ENCODE measurements at regions not wholly inside any gene's neighbourhood (a gene's known extent, or its start where the extent isn't known, plus 50 kb on each side); places are given as distances from the start of the nearest gene placed in this dataset.
"Not testable (repeated sequence)": the region's sequence is repeated elsewhere in the genome, so short reads cannot be mapped to it uniquely, and the experiment has no call there.

DNA sequence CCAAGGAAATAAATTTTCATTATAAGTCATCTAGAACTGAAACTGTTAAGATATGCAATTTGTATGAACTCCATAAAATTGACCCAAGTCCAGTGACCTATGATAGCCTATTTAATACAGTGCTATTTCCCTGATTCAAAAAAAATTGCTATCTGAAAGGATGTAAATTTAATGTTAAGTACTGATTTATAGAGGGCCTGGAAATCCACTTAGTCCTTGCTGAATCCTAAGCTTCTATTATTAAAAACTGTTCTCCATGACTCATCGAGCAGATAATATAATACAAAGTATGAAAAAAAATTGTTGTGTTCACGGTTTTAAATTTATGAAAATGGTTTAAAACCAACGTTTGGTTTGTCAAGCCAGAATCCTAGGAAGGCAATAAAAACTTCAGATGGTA is 704.8 kb upstream of the AADAT start:
- no peak overlapping the region for H3K18ac ChIP-seq (ENCODE audit: low read length)
- H3K4me3 ChIP-seq (ENCODE audit: low read depth, low read length) = no peak overlapping the region
- no peak overlapping the region for H4K8ac ChIP-seq (ENCODE audit: low read depth, low read length)
- H3K14ac ChIP-seq (ENCODE audit: low read length) = no peak overlapping the region
- WGBS (ENCODE audit: extremely low coverage, insufficient coverage, insufficient read length) = no CpG with 5 or more reads among the region's 3 CpGs
- H3K27ac ChIP-seq (ENCODE audit: low read depth, low read length) = no peak overlapping the region
- no peak overlapping the region for H3K23ac ChIP-seq (ENCODE audit: low read length)
- H3K79me2 ChIP-seq (ENCODE audit: control insufficient read depth, insufficient read depth, low read length, poor library complexity) = no peaks in the 10 kb centered on the region
- no peak for DNase-seq
- H2AK5ac ChIP-seq (ENCODE audit: low read length) = no peak overlapping the region
- no peak overlapping the region for H4K12ac ChIP-seq (ENCODE audit: low read depth, low read length)
- H3K27me3 ChIP-seq (ENCODE audit: insufficient read depth, low read length) = no peaks in the 10 kb centered on the region
- H3K9ac ChIP-seq (ENCODE audit: low read length) = no peak overlapping the region
- H2BK12ac ChIP-seq (ENCODE audit: low read length) = no peak overlapping the region
- H3K79me1 ChIP-seq (ENCODE audit: low read length) = no peaks in the 10 kb centered on the region
- H3K4me2 ChIP-seq (ENCODE audit: low read length) = no peak overlapping the region
- no peaks in the 10 kb centered on the region for H3K9me3 ChIP-seq (ENCODE audit: insufficient read depth, low read depth, low read length)
- H3K4ac ChIP-seq (ENCODE audit: low read depth, low read length) = no peak overlapping the region
- H4K91ac ChIP-seq (ENCODE audit: low read depth, low read length) = no peak overlapping the region
- H2BK120ac ChIP-seq (ENCODE audit: insufficient read depth, low read length, poor library complexity) = no peak overlapping the region
- no peaks in the 10 kb centered on the region for H3K4me1 ChIP-seq (ENCODE audit: control insufficient read depth in 1 of 2, insufficient read depth in 2 of 2, low read length in 2 of 2)
- H2BK5ac ChIP-seq (ENCODE audit: low read depth, low read length, poor library complexity) = no peak overlapping the region
- H2AFZ ChIP-seq (ENCODE audit: insufficient read depth, low read length, poor library complexity) = no peak overlapping the region
- no peaks in the 10 kb centered on the region for H3K36me3 ChIP-seq (ENCODE audit: control insufficient read depth in 1 of 2, insufficient read depth in 2 of 2, low read length in 2 of 2)

DNA sequence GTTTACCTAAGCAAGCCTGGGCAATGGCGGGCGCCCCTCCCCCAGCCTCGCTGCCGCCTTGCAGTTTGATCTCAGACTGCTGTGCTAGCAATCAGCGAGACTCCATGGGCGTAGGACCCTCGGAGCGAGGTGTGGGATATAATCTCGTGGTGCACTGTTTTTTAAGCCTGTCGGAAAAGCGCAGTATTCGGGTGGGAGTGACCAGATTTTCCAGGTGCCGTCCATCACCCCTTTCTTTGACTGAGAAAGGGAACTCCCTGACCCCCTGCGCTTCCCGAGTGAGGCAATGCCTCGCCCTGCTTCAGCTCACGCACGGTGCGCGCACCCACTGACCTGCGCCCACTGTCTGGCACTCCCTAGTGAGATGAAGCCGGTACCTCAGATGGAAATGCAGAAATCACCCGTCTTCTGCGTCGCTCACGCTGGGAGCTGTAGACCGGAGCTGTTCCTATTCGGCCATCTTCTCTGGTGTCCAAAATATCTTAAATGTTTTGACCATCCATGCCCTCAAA is 698.8 kb upstream of the AADAT start:
- not testable (repeated sequence) for H3K27me3 ChIP-seq (ENCODE audit: insufficient read depth, low read length); H2BK120ac ChIP-seq (ENCODE audit: insufficient read depth, low read length, poor library complexity); H3K9ac ChIP-seq (ENCODE audit: low read length); H3K4me1 ChIP-seq (ENCODE audit: control insufficient read depth in 1 of 2, insufficient read depth in 2 of 2, low read length in 2 of 2); H3K79me2 ChIP-seq (ENCODE audit: control insufficient read depth, insufficient read depth, low read length, poor library complexity); H3K27ac ChIP-seq (ENCODE audit: low read depth, low read length); H3K36me3 ChIP-seq (ENCODE audit: control insufficient read depth in 1 of 2, insufficient read depth in 2 of 2, low read length in 2 of 2); H3K4me3 ChIP-seq (ENCODE audit: low read depth, low read length); H4K12ac ChIP-seq (ENCODE audit: low read depth, low read length); H2BK12ac ChIP-seq (ENCODE audit: low read length); H2AK5ac ChIP-seq (ENCODE audit: low read length); H3K4ac ChIP-seq (ENCODE audit: low read depth, low read length); H3K23ac ChIP-seq (ENCODE audit: low read length); DNase-seq; H4K91ac ChIP-seq (ENCODE audit: low read depth, low read length); H3K4me2 ChIP-seq (ENCODE audit: low read length); H4K8ac ChIP-seq (ENCODE audit: low read depth, low read length); H3K18ac ChIP-seq (ENCODE audit: low read length); H3K9me3 ChIP-seq (ENCODE audit: insufficient read depth, low read depth, low read length); H2BK5ac ChIP-seq (ENCODE audit: low read depth, low read length, poor library complexity); H3K14ac ChIP-seq (ENCODE audit: low read length); H2AFZ ChIP-seq (ENCODE audit: insufficient read depth, low read length, poor library complexity); H3K79me1 ChIP-seq (ENCODE audit: low read length)
- no CpG with 5 or more reads among the region's 28 CpGs for WGBS (ENCODE audit: extremely low coverage, insufficient coverage, insufficient read length)

DNA sequence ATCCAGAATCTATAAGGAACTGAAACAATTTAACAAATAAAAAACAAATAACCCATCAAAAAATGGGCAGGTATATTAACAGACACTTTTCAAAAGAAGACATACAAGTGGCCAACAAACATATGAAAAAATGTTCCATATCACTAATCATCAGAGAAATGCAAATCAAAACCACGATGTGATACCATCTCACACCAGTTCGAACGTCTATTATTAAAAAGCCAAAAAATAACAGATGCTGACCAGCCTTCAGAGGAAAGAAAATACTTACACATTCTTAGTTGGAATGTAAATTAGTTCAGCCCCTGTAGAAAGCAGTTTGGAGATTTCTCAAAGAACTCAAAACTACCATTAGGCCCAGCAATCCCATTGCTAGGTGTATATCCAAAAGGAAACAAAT is 687.9 kb upstream of the AADAT start:
- no CpG with 5 or more reads among the region's 3 CpGs for WGBS (ENCODE audit: extremely low coverage, insufficient coverage, insufficient read length)

DNA sequence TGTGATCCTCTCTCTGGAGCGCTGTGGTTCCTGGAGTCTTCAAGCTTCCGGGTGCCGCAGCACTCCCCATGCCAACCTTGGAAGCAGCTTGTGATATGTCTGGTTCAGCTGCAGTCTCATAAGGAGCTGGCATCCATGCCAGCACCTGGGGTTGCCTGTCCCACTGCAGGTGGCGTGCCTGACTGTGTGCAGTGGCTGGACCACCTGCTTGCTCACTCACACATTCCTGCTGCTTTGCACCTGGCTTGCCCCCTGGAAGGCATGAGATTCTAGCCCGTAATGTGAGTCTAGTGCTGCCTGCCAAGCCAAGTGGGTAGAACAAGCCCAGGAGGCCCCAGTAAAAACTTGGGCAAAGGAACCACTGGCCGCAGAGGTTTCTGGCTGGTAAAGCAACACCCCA is 687.2 kb upstream of the AADAT start:
- H3K4me1 ChIP-seq (ENCODE audit: control insufficient read depth in 1 of 2, insufficient read depth in 2 of 2, low read length in 2 of 2) = no peaks in the 10 kb centered on the region
- no peak overlapping the region for H3K4me3 ChIP-seq (ENCODE audit: low read depth, low read length)
- H3K23ac ChIP-seq (ENCODE audit: low read length) = no peak overlapping the region
- no peak overlapping the region for H4K91ac ChIP-seq (ENCODE audit: low read depth, low read length)
- H4K12ac ChIP-seq (ENCODE audit: low read depth, low read length) = no peak overlapping the region
- no peak overlapping the region for H2AK5ac ChIP-seq (ENCODE audit: low read length)
- no peak overlapping the region for H3K18ac ChIP-seq (ENCODE audit: low read length)
- no peak overlapping the region for H3K14ac ChIP-seq (ENCODE audit: low read length)
- no peak overlapping the region for H4K8ac ChIP-seq (ENCODE audit: low read depth, low read length)
- H3K9me3 ChIP-seq (ENCODE audit: insufficient read depth, low read depth, low read length) = no peaks in the 10 kb centered on the region
- H3K9ac ChIP-seq (ENCODE audit: low read length) = no peak overlapping the region
- H2AFZ ChIP-seq (ENCODE audit: insufficient read depth, low read length, poor library complexity) = no peak overlapping the region
- no peaks in the 10 kb centered on the region for H3K79me2 ChIP-seq (ENCODE audit: control insufficient read depth, insufficient read depth, low read length, poor library complexity)
- no peaks in the 10 kb centered on the region for H3K79me1 ChIP-seq (ENCODE audit: low read length)
- no peak overlapping the region for H3K27ac ChIP-seq (ENCODE audit: low read depth, low read length)
- no peak overlapping the region for H2BK5ac ChIP-seq (ENCODE audit: low read depth, low read length, poor library complexity)
- no peak for DNase-seq
- H3K4me2 ChIP-seq (ENCODE audit: low read length) = no peak overlapping the region
- no peak overlapping the region for H2BK12ac ChIP-seq (ENCODE audit: low read length)
- H3K4ac ChIP-seq (ENCODE audit: low read depth, low read length) = no peak overlapping the region
- H2BK120ac ChIP-seq (ENCODE audit: insufficient read depth, low read length, poor library complexity) = no peak overlapping the region
- WGBS (ENCODE audit: extremely low coverage, insufficient coverage, insufficient read length) = no CpG with 5 or more reads among the region's 6 CpGs
- no peaks in the 10 kb centered on the region for H3K27me3 ChIP-seq (ENCODE audit: insufficient read depth, low read length)
- no peaks in the 10 kb centered on the region for H3K36me3 ChIP-seq (ENCODE audit: control insufficient read depth in 1 of 2, insufficient read depth in 2 of 2, low read length in 2 of 2)

More for the DNA sequence above, 687.9 kb upstream of the AADAT start:
- H3K4me1 ChIP-seq (ENCODE audit: control insufficient read depth in 1 of 2, insufficient read depth in 2 of 2, low read length in 2 of 2) = no peaks in the 10 kb centered on the region
- H2BK5ac ChIP-seq (ENCODE audit: low read depth, low read length, poor library complexity) = no peak overlapping the region
- no peaks in the 10 kb centered on the region for H3K27me3 ChIP-seq (ENCODE audit: insufficient read depth, low read length)
- no peak overlapping the region for H3K4me2 ChIP-seq (ENCODE audit: low read length)
- no peak overlapping the region for H2BK12ac ChIP-seq (ENCODE audit: low read length)
- H3K36me3 ChIP-seq (ENCODE audit: control insufficient read depth in 1 of 2, insufficient read depth in 2 of 2, low read length in 2 of 2) = no peaks in the 10 kb centered on the region
- H3K79me2 ChIP-seq (ENCODE audit: control insufficient read depth, insufficient read depth, low read length, poor library complexity) = no peaks in the 10 kb centered on the region
- no peak overlapping the region for H3K4ac ChIP-seq (ENCODE audit: low read depth, low read length)
- H3K79me1 ChIP-seq (ENCODE audit: low read length) = no peaks in the 10 kb centered on the region
- no peak overlapping the region for H3K27ac ChIP-seq (ENCODE audit: low read depth, low read length)
- no peak overlapping the region for H3K18ac ChIP-seq (ENCODE audit: low read length)
- no peaks in the 10 kb centered on the region for H3K9me3 ChIP-seq (ENCODE audit: insufficient read depth, low read depth, low read length)
- H3K23ac ChIP-seq (ENCODE audit: low read length) = no peak overlapping the region
- H2BK120ac ChIP-seq (ENCODE audit: insufficient read depth, low read length, poor library complexity) = no peak overlapping the region
- H3K4me3 ChIP-seq (ENCODE audit: low read depth, low read length) = no peak overlapping the region
- no peak overlapping the region for H2AFZ ChIP-seq (ENCODE audit: insufficient read depth, low read length, poor library complexity)
- no peak overlapping the region for H2AK5ac ChIP-seq (ENCODE audit: low read length)
- DNase-seq = no peak
- no peak overlapping the region for H4K12ac ChIP-seq (ENCODE audit: low read depth, low read length)
- no peak overlapping the region for H3K9ac ChIP-seq (ENCODE audit: low read length)
- no peak overlapping the region for H4K91ac ChIP-seq (ENCODE audit: low read depth, low read length)
- H3K14ac ChIP-seq (ENCODE audit: low read length) = no peak overlapping the region
- no peak overlapping the region for H4K8ac ChIP-seq (ENCODE audit: low read depth, low read length)
